ENCODE measurements at regions not wholly inside any gene's neighbourhood (a gene's known extent, or its start where the extent isn't known, plus 50 kb on each side); places are given as distances from the start of the nearest gene placed in this dataset.

- 78 to 81% methylated on average over 2 of the region's 2 CpGs for WGBS, 2 donors
- H3K4me3 ChIP-seq, result no peak overlapping the region
- H3K27me3 ChIP-seq, result peaks cover 0 to 49% (median 28%) of the 10 kb centered on the region in 7 donors
- no peak overlapping the region for H3K27ac ChIP-seq
- intact Hi-C loops (cut with DNase I), result no loop called here
- ATAC-seq (no peak), DNase-seq (no peak)
- no peaks in the 10 kb centered on the region for H3K4me1 ChIP-seq
- peaks cover 0 to 19% (median 0%) of the 10 kb centered on the region in 11 donors for H3K9me3 ChIP-seq
- no peak for TF ChIP-seq CTCF (IDR thresholded peaks at IDR 0.05)
- no peaks in the 10 kb centered on the region for H3K36me3 ChIP-seq
Measured at GRCh38 chr20:22431419-22431818, 153.0 kb downstream of the FOXA2 start.

- no peaks in the 10 kb centered on the region for H3K36me3 ChIP-seq
- no peak overlapping the region for H3K27ac ChIP-seq
- no peaks in the 10 kb centered on the region for H3K4me1 ChIP-seq
- no peak for TF ChIP-seq CTCF (IDR thresholded peaks at IDR 0.05)
- peaks cover 0 to 47% (median 28%) of the 10 kb centered on the region in 7 donors for H3K27me3 ChIP-seq
- no peak overlapping the region for H3K4me3 ChIP-seq
- DNase-seq (no peak), ATAC-seq (no peak)
- WGBS, 2 donors, result 46 to 49% methylated on average over 11 of the region's 11 CpGs
- peaks cover 0 to 20% (median 0%) of the 10 kb centered on the region in 11 donors for H3K9me3 ChIP-seq
- intact Hi-C loops (cut with DNase I), result no loop called here
Measured at GRCh38 chr20:22430746-22431168, 153.6 kb downstream of the FOXA2 start.

GRCh38 chr20:22430154-22430745, 154.1 kb downstream of the FOXA2 start:
- H3K9me3 ChIP-seq, result peaks cover 0 to 20% (median 0%) of the 10 kb centered on the region in 11 donors
- DNase-seq (no peak), ATAC-seq (no peak)
- H3K4me1 ChIP-seq, result no peaks in the 10 kb centered on the region
- intact Hi-C loops (cut with DNase I), result no loop called here
- TF ChIP-seq CTCF (IDR thresholded peaks at IDR 0.05), result no peak
- H3K27me3 ChIP-seq, result peaks cover 0 to 42% (median 28%) of the 10 kb centered on the region in 7 donors
- H3K4me3 ChIP-seq, result no peak overlapping the region
- H3K36me3 ChIP-seq, result no peaks in the 10 kb centered on the region
- 30 to 36% methylated on average over 15 of the region's 15 CpGs for WGBS, 2 donors
- H3K27ac ChIP-seq, result no peak overlapping the region

- TF ChIP-seq CTCF (IDR thresholded peaks at IDR 0.05), result no peak
- DNase-seq (no peak), ATAC-seq (no peak)
- Histone ChIP-seq H3K36me3 (no peaks in the 10 kb centered on the region), H3K9me3 (peaks cover 0 to 16% (median 0%) of the 10 kb centered on the region in 11 donors), H3K4me1 (no peaks in the 10 kb centered on the region), H3K27me3 (peaks cover 0 to 36% (median 26%) of the 10 kb centered on the region in 7 donors), H3K27ac (no peak overlapping the region), H3K4me3 (no peak overlapping the region)
- 66 to 69% methylated on average over 10 of the region's 10 CpGs for WGBS, 2 donors
- intact Hi-C loops (cut with DNase I), result no loop called here
Measured at GRCh38 chr20:22429175-22430153, 154.9 kb downstream of the FOXA2 start.
